HG03060 (cell line): ENCODE measurements at regions not wholly inside any gene's neighbourhood (a gene's known extent, or its start where the extent isn't known, plus 50 kb on each side); places are given as distances from the start of the nearest gene placed in this dataset.
A peak's percentile ranks its signal among the peaks of the same experiment; 100 is the strongest.
"Not testable (repeated sequence)": the region's sequence is repeated elsewhere in the genome, so short reads cannot be mapped to it uniquely, and the experiment has no call there.

Experiments
- ATAC-seq: cut with Tn5 transposase; IDR thresholded peaks from one replicate; pipeline ENCODE4 v1.9.1; 2021; ENCODE audit warnings: low read depth, moderate number of reproducible peaks; ENCODE audit not compliant: unreplicated experiment

DNA sequence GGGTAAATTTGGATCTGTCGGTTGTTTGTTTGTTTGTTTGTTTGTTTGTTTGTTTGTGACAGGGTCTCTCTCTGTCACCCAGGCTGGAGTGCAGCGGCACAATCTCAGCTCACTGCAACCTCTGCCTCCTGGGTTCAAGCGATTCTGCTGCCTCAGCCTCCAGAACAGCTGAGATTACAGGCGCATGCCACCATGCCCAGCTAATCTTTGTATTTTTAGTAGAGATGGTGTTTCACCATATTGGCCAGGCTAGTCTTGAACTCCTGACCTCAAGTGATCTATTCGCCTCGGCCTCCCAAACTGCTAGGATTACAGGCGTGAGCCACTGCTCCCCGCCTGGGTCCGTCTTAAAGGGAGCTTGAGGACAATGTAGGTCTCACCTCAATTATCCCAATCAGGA, 95.3 kb upstream of the NAA20 start:
- ATAC-seq = not testable (repeated sequence)

DNA sequence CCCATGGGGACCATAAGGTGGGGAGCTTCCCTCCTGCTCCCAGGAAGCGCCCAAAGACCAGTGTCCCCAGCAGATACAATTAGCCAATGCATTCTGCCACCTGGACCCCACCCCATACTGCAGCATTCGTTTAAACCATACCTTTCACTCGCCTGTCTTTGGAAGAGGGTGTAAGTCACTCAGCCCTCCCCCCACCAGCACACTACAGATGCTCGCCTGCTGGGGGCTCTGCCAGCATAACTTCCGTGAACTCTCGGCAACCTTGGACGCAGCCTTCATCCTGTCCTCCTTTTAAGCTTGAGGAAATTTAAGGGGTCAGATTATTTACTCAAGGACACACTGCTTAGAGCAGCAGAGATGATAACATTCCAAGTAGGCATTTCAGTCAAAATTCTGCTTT, 94.4 kb upstream of the NAA20 start:
- ATAC-seq = no peak

- ATAC-seq = no peak
These were observed 93.4 kb upstream of the NAA20 start for GRCh38 chr20:19923762-19924161.

GRCh38 chr20:19924255-19924654, 92.9 kb upstream of the NAA20 start:
- no peak for ATAC-seq

GRCh38 chr20:19926591-19926990, 90.6 kb upstream of the NAA20 start:
- ATAC-seq = no peak

DNA sequence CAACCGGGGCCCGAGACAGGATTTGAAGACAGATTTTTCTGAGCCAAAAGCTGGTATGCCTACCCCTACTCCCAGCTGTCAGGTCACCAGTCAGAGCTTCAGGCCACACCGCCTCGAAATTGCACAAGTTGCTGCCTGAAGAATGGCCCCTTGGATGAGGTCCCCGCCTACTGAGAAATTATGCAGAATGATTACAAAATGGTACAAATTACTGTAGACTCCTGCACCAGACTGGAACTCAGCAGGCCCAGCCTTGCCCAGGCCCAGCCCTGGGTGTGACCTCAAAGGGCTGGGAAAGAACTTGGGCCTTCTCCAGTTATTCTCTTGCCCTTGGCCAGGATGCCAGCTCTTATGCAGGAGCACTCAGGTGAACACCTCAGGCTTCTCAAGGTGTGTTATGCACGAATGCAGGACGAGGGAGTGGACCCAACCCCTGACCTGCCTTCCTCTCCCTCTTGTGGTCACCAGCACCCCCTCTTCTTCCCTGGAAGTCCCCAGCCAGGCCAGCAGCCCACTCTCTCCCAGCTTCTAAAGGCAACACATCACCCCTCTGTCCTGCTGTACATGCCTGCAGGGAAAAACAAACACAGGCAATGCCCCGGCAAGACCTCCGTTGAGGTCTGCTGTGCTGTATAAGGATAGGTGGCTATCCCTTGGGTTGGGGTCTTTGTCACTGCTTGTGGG, 88.7 kb upstream of the NAA20 start:
- ATAC-seq = no peak

- ATAC-seq = no peak
These were observed 88.2 kb upstream of the NAA20 start for GRCh38 chr20:19929012-19929360.

DNA sequence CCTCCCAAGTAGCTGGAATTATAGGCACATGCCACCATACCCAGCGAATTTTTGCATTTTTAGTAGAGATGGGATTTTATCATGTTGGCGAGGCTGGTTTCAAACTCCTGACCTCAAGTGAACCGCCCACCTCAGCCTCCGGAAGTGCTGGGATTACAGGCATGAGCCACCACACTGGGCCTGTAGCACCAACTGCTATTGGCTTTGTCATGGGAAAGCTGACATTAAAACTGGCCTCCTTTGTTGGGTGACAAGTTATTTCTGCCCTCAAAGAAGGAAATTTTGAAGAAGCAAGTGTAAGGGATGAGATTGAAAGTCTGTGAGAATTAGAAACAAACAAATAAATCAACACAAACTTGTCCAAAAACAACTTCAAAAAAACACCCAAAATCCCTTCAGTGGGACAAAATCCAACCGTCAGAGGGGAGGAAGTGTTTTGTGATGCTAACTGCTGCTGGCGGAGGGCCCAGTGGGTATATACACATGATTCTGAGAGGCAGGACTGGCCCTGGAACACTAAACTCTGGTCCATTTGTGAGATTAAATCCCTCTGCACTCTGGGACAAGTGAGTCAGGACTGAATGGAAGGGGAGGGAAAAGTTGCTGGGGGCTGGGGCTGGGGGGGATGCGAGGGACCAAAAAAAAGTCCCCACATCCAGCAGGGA, 87.5 kb upstream of the NAA20 start:
- ATAC-seq = no peak

GRCh38 chr20:19930426-19930825, 86.7 kb upstream of the NAA20 start:
- no peak for ATAC-seq

GRCh38 chr20:19932170-19932667, 84.9 kb upstream of the NAA20 start:
- ATAC-seq = no peak

GRCh38 chr20:19934792-19935491, 82.2 kb upstream of the NAA20 start:
- ATAC-seq = no peak

- ATAC-seq = no peak
These were observed 81.3 kb upstream of the NAA20 start for GRCh38 chr20:19935842-19936241.

DNA sequence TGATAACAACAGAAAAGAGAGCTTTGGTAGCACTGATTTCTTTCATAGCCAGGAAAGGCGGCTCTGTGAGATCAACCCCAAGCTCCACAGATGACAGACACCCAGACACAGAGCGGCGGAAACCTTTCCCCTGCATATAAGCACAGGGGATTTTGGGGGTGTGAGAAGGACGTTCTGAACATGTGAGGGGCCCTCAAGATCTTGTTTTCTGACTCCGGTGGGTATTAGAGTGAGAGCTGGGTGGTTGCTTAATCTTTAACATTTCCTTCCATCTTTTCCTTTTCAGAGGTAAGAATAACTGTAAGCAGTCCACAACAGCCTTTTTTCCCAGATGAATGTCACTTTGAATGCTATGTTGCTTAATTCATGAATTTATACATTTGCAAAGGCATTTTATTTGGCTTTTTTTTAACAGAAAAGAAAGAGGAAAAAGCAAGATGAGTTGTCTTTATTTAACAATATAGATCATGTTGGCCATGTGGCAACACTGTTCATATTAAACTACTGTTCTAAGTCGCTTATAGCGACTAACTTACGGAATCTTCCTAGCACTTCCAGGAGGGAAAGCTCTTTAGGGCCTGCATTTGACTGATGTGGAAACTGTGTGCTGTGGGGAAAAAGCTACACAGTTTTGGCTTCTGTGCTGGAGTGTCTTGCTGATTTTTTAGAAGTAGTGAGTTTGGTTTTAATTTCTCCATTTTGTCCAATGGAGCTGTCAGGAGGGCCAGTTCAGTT, 80.5 kb upstream of the NAA20 start:
- ATAC-seq = no peak

DNA sequence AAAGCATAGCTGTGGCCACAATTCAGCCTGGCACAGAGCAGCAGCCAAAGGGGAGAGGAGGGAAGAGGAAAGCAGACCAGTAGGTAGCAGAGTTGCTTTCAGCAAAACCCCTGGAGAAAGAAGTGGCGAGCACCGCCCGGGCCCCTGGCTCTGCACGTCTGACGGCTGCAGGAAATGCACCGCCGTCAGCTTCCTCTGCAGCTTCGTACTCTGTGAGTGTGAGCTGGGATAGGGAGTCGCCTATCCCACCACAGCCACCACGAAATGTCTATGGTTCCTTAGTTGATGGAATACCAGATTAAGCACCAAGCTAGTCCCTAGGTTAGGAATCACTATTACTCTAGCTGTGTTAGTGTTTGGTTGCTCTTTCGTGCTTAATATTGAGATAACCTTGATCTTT, 79.9 kb upstream of the NAA20 start:
- peak; percentile 6 for ATAC-seq

- ATAC-seq = peak; percentile 61
These were observed 79.3 kb upstream of the NAA20 start for GRCh38 chr20:19937651-19938420.

DNA sequence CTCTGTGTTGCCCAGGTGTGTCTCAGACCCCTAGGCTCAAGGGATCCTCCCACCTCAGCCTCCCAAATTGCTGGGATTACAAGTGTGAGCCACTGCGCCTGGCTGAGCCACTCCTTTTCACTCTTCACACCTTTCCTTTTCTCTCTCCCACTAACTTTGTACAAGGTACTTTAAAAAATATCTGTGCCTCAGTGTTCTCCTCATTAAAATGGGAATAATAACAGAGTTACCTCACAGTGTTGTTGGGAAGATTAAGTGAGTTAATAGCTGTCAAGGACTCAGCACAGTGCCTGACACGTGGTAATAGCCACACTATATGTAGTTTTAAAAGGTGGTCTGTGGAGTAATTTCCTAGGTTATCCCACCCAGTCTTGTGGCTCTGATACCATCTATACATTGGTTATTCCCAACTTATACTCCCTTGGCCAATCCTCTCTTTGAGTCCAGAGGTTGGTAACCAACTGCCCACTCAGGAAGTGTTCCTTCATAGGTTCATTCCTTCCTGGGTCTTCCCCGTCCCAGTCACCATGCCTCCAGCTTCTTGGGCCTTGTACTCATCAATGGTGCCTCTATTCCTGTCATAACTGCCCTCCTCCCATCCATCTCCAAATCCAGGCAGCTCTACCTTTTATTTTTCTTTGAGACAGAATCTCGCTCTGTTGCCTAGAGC, 78.6 kb upstream of the NAA20 start:
- no peak for ATAC-seq

DNA sequence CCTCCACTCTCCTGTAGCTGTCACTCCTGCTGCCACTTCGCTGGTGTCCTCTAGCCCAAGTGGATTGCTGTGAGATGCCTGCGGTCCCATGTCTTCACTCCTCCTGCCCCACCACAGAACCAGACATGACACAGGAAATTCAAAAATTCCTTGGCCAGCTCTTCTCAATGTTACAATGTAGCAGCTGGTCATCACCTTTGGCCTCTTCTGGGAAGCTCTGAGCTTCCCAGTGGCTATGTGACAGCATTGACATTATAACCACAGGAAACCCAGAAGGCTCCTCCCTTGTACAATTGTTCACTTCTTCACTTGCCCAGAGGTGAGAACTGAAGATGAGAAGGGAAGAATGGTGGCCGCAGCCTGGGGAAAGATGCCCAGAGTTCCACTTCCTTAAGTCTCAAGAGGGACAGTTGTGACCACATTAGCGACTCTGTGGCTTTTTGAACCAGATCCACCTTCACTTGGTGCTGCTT, 76.1 kb upstream of the NAA20 start:
- no peak for ATAC-seq

- no peak for ATAC-seq
These were observed 74.6 kb upstream of the NAA20 start for GRCh38 chr20:19942611-19943010.

GRCh38 chr20:19943061-19943521, 74.1 kb upstream of the NAA20 start:
- ATAC-seq = no peak
